Liver (tissue), 3 donors: ENCODE measurements at regions not wholly inside any gene's neighbourhood (a gene's known extent, or its start where the extent isn't known, plus 50 kb on each side); places are given as distances from the start of the nearest gene placed in this dataset.

Experiments used
- EGR1 ChIP-seq, 2 donors: IDR thresholded peaks; 2 replicates each; pipeline ENCODE4 v1.6.1; 2016 to 2018; ENCODE audit warnings: antibody characterized with exemption in 2 of 2, low read depth in 2 of 2
- FOXA1 ChIP-seq: IDR thresholded peaks from 2 replicates; pipeline ENCODE4 v1.6.1; 2016; ENCODE audit warnings: antibody characterized with exemption
- GABPA ChIP-seq, 2 donors: IDR thresholded peaks in 1 of 2; conservative IDR thresholded peaks in 1 of 2; 2 replicates each; pipeline ENCODE4 v1.6.1; 2016; ENCODE audit warnings: antibody characterized with exemption in 2 of 2, mild to moderate bottlenecking in 1 of 2, moderate library complexity in 1 of 2
- HNF4A ChIP-seq, 2 donors: conservative IDR thresholded peaks; 2 replicates each; pipeline ENCODE4 v1.6.1; 2016; ENCODE audit warnings: antibody characterized with exemption in 2 of 2, mild to moderate bottlenecking in 2 of 2
- JUND ChIP-seq, 2 donors: IDR thresholded peaks; 2 replicates each; pipeline ENCODE4 v1.6.1; 2016; ENCODE audit warnings: antibody characterized with exemption in 2 of 2
- TAF1 ChIP-seq: conservative IDR thresholded peaks from 2 replicates; pipeline ENCODE4 v1.6.1; 2016; ENCODE audit warnings: antibody characterized with exemption, mild to moderate bottlenecking
- YY1 ChIP-seq: IDR thresholded peaks from 2 replicates; pipeline ENCODE4 v1.6.1; 2016; ENCODE audit warnings: antibody characterized with exemption, mild to moderate bottlenecking
- TF ChIP-seq, protein P1 (sequence below): IDR thresholded peaks from 2 replicates; pipeline ENCODE4 v1.6.1; 2016; ENCODE audit warnings: antibody characterized with exemption
- TF ChIP-seq, protein P2 (sequence below): fragments of 150-350 bp; IDR thresholded peaks from 2 replicates; pipeline ENCODE4 v1.5.1; 2017; ENCODE audit warnings: improper control_type of control experiment, low read depth, low read length; ENCODE audit not compliant: missing input control
- TF ChIP-seq, protein P3 (sequence below): IDR thresholded peaks from 2 replicates; pipeline ENCODE4 v1.6.1; 2016; ENCODE audit warnings: antibody characterized with exemption
- TF ChIP-seq, protein P4 (sequence below): IDR thresholded peaks from 2 replicates; pipeline ENCODE4 v1.6.1; 2016; ENCODE audit warnings: antibody characterized with exemption
- donor health status: healthy.
- donor health status: healthy.

DNA sequence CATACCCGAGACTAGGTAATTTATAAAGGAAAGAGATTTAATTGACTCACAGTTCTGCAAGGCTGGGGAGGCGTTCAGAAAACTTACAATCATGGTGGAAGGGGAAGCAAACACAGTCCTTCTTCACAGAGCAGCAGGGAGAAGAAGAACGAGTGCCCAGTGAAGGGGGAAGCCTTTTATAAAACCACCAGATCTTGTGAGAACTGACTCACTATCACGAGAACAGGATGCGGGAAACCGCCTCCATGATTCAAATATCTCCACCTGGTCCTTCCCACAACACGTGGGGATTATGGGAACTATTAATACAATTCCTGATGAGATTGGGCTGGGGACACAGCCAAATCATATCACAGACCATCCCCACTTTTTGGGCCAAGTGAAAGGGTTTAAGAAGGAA, 58.8 kb upstream of the CTXND1 start:
- TF ChIP-seq, protein P1, sequence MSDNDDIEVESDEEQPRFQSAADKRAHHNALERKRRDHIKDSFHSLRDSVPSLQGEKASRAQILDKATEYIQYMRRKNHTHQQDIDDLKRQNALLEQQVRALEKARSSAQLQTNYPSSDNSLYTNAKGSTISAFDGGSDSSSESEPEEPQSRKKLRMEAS: no peak
- no peak for TF ChIP-seq EGR1 (IDR thresholded peaks at IDR 0.05; ENCODE audit: low read depth in 2 of 2)
- no peak for TF ChIP-seq HNF4A (conservative IDR thresholded peaks at IDR 0.05)
- no peak for TF ChIP-seq GABPA (IDR thresholded peaks at IDR 0.05 in 1 of 2, conservative IDR thresholded peaks at IDR 0.05 in 1 of 2)
- TF ChIP-seq, protein P2, sequence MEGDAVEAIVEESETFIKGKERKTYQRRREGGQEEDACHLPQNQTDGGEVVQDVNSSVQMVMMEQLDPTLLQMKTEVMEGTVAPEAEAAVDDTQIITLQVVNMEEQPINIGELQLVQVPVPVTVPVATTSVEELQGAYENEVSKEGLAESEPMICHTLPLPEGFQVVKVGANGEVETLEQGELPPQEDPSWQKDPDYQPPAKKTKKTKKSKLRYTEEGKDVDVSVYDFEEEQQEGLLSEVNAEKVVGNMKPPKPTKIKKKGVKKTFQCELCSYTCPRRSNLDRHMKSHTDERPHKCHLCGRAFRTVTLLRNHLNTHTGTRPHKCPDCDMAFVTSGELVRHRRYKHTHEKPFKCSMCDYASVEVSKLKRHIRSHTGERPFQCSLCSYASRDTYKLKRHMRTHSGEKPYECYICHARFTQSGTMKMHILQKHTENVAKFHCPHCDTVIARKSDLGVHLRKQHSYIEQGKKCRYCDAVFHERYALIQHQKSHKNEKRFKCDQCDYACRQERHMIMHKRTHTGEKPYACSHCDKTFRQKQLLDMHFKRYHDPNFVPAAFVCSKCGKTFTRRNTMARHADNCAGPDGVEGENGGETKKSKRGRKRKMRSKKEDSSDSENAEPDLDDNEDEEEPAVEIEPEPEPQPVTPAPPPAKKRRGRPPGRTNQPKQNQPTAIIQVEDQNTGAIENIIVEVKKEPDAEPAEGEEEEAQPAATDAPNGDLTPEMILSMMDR: no peak
- no peak for TF ChIP-seq TAF1
- TF ChIP-seq, protein P3, sequence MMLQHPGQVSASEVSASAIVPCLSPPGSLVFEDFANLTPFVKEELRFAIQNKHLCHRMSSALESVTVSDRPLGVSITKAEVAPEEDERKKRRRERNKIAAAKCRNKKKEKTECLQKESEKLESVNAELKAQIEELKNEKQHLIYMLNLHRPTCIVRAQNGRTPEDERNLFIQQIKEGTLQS: no peak
- no peak for TF ChIP-seq YY1
- TF ChIP-seq, protein P4, sequence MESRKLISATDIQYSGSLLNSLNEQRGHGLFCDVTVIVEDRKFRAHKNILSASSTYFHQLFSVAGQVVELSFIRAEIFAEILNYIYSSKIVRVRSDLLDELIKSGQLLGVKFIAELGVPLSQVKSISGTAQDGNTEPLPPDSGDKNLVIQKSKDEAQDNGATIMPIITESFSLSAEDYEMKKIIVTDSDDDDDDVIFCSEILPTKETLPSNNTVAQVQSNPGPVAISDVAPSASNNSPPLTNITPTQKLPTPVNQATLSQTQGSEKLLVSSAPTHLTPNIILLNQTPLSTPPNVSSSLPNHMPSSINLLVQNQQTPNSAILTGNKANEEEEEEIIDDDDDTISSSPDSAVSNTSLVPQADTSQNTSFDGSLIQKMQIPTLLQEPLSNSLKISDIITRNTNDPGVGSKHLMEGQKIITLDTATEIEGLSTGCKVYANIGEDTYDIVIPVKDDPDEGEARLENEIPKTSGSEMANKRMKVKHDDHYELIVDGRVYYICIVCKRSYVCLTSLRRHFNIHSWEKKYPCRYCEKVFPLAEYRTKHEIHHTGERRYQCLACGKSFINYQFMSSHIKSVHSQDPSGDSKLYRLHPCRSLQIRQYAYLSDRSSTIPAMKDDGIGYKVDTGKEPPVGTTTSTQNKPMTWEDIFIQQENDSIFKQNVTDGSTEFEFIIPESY: no peak
- no peak for TF ChIP-seq JUND (IDR thresholded peaks at IDR 0.05)
- TF ChIP-seq FOXA1: no peak
